ENCODE measurements at regions not wholly inside any gene's neighbourhood (a gene's known extent, or its start where the extent isn't known, plus 50 kb on each side); places are given as distances from the start of the nearest gene placed in this dataset.

GRCh38 chrX:144730471-144730870 lies 516.8 kb upstream of the SPANXN1 start:
- TF ChIP-seq REST (IDR thresholded peaks at IDR 0.05; ENCODE audit: low read depth) (no peak), TCF12 (IDR thresholded peaks at IDR 0.05; ENCODE audit: low read depth) (no peak), TAF1 (IDR thresholded peaks at IDR 0.05; ENCODE audit: low read depth) (no peak), MAX (IDR thresholded peaks at IDR 0.05) (no peak), TEAD4 (IDR thresholded peaks at IDR 0.05) (no peak), NFIC (IDR thresholded peaks at IDR 0.05) (no peak), FOXM1 (IDR thresholded peaks at IDR 0.05; ENCODE audit: borderline replicate concordance, low read depth) (no peak)
- TF ChIP-seq, protein P1, sequence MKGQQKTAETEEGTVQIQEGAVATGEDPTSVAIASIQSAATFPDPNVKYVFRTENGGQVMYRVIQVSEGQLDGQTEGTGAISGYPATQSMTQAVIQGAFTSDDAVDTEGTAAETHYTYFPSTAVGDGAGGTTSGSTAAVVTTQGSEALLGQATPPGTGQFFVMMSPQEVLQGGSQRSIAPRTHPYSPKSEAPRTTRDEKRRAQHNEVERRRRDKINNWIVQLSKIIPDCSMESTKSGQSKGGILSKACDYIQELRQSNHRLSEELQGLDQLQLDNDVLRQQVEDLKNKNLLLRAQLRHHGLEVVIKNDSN (IDR thresholded peaks at IDR 0.05): no peak

DNA sequence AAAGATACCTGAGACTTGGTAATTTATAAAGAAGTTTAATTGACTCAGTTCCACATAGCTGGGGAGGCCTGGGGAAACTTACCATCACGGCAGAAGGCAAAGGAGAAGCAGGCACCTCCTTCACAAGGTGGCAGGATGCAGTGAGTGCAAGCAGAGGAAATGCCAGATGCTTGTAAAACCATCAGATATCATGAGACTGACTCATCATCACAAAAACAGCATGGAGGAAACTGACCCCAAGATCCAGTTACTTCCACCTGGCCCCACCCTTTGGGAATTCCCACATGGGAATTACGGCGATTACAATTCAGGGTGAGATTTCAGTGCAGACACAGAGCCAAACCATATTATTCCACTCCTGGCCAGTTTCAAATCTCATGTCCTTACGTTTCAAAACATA lies 514.7 kb upstream of the SPANXN1 start:
- no peak for TF ChIP-seq FOXM1 (IDR thresholded peaks at IDR 0.05; ENCODE audit: borderline replicate concordance, low read depth)
- TF ChIP-seq NFIC (IDR thresholded peaks at IDR 0.05): no peak
- TF ChIP-seq, protein P1 (IDR thresholded peaks at IDR 0.05): no peak
- no peak for TF ChIP-seq CEBPB (IDR thresholded peaks at IDR 0.05)
- TF ChIP-seq TAF1 (IDR thresholded peaks at IDR 0.05; ENCODE audit: low read depth): no peak
- TF ChIP-seq YY1 (IDR thresholded peaks at IDR 0.05; ENCODE audit: low read depth): no peak
- TF ChIP-seq TCF12 (IDR thresholded peaks at IDR 0.05; ENCODE audit: low read depth): no peak
- no peak for TF ChIP-seq MAX (IDR thresholded peaks at IDR 0.05)
- TF ChIP-seq CREB1 (IDR thresholded peaks at IDR 0.05; ENCODE audit: low read depth): no peak
- no peak for TF ChIP-seq REST (IDR thresholded peaks at IDR 0.05; ENCODE audit: low read depth)
- TF ChIP-seq EP300 (IDR thresholded peaks at IDR 0.05; ENCODE audit: borderline replicate concordance): no peak
- no peak for TF ChIP-seq RAD21 (IDR thresholded peaks at IDR 0.05; ENCODE audit: low read depth)

DNA sequence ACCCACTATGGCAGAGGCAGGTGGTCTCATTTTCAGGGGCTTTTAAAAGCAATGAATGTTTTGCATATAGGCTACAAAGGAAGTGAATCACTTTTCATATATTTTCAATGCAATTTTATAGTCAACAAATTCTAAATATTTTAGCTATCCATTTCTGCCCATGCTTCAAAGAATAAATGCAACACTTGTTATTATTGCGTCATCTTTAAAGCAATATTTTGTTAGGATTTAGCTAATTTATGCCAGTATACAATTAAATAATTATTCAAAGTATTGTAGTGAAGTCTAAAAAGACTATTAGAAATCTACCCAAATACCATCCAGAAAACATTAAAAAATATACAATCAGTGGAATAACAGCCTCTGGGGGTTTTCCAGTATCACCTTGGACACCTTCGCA lies 509.1 kb upstream of the SPANXN1 start:
- no peak for TF ChIP-seq CREB1 (IDR thresholded peaks at IDR 0.05; ENCODE audit: low read depth)
- TF ChIP-seq TCF12 (IDR thresholded peaks at IDR 0.05; ENCODE audit: low read depth): no peak
- no peak for TF ChIP-seq TAF1 (IDR thresholded peaks at IDR 0.05; ENCODE audit: low read depth)
- TF ChIP-seq FOXM1 (IDR thresholded peaks at IDR 0.05; ENCODE audit: borderline replicate concordance, low read depth): no peak
- TF ChIP-seq EGR1 (IDR thresholded peaks at IDR 0.05): no peak
- no peak for TF ChIP-seq RAD21 (IDR thresholded peaks at IDR 0.05; ENCODE audit: low read depth)
- TF ChIP-seq EP300 (IDR thresholded peaks at IDR 0.05; ENCODE audit: borderline replicate concordance): no peak

GRCh38 chrX:144768540-144768939 lies 478.8 kb upstream of the SPANXN1 start:
- no peak for TF ChIP-seq FOXM1 (IDR thresholded peaks at IDR 0.05; ENCODE audit: borderline replicate concordance, low read depth)
- no peak for TF ChIP-seq TEAD4 (IDR thresholded peaks at IDR 0.05)
- no peak for TF ChIP-seq EP300 (IDR thresholded peaks at IDR 0.05; ENCODE audit: borderline replicate concordance)
- TF ChIP-seq CREB1 (IDR thresholded peaks at IDR 0.05; ENCODE audit: low read depth): no peak
- no peak for TF ChIP-seq CEBPB (IDR thresholded peaks at IDR 0.05)

GRCh38 chrX:144790148-144790547 lies 457.2 kb upstream of the SPANXN1 start:
- no peak for TF ChIP-seq TEAD4 (IDR thresholded peaks at IDR 0.05)
- no peak for TF ChIP-seq TCF12 (IDR thresholded peaks at IDR 0.05; ENCODE audit: low read depth)
- no peak for TF ChIP-seq RAD21 (IDR thresholded peaks at IDR 0.05; ENCODE audit: low read depth)
- TF ChIP-seq YY1 (IDR thresholded peaks at IDR 0.05; ENCODE audit: low read depth): no peak
- no peak for TF ChIP-seq ZBTB7A (IDR thresholded peaks at IDR 0.05; ENCODE audit: low read depth)
- no peak for TF ChIP-seq CREB1 (IDR thresholded peaks at IDR 0.05; ENCODE audit: low read depth)
- TF ChIP-seq REST (IDR thresholded peaks at IDR 0.05; ENCODE audit: low read depth): no peak

Data from Ishikawa (cell line).